NCI-H2107 treated with DMSO at 0.1 percent for 48 hours (cell line): ENCODE measurements at regions not wholly inside any gene's neighbourhood (a gene's known extent, or its start where the extent isn't known, plus 50 kb on each side); places are given as distances from the start of the nearest gene placed in this dataset.
"Not testable (repeated sequence)": the region's sequence is repeated elsewhere in the genome, so short reads cannot be mapped to it uniquely, and the experiment has no call there.

Experiments used
- DNase-seq: peaks from one replicate; lab custom pipeline; 2025; ENCODE audit not compliant: unreplicated experiment; lab: John Stamatoyannopoulos, UW

DNA sequence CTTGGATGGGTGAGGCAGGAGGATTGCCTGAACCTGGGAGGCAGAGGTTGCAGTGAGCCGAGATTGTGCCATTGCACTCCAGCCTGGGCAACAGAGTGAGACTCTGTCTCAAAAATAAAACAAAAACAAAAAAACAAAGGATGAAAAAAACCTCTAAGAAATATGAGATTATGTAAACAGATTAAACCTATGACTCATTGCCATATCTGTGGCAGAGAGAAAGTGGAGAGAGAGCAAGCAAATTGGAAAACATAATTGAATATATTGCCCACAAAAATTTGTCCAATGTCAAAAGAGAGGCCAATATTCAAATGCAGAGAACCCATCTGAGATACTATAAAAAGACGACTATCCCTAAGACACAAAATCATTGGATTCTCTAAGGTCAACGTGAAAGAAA lies 1106.0 kb downstream of the OTOL1 start:
- DNase-seq, result no peak

DNA sequence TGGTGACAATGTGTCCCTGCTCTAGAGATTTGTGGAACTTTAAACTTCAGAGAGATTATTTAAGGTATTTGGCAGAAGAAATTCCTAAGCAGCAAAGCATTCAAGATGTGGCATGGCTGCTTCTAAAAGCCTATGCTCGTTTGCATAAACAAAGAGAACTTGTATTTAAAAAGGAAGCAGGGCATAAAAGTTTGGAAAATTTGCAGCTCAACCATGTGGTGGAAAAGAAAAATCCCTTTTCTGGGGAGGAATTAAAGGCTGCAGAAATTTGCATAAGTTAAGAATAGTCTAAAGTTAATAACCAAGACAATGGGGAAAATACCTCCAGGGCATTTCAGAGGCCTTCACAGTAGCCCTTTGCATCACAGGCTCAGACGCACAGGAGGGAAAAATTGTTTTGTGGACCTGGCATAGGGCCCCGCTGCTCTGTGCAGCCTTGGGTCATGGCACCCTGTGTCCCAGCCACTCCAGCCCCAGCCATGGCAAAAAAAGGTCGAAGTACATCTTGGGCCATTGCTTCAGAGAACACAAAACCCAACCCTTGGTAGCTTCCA lies 1109.1 kb downstream of the OTOL1 start:
- no peak for DNase-seq

DNA sequence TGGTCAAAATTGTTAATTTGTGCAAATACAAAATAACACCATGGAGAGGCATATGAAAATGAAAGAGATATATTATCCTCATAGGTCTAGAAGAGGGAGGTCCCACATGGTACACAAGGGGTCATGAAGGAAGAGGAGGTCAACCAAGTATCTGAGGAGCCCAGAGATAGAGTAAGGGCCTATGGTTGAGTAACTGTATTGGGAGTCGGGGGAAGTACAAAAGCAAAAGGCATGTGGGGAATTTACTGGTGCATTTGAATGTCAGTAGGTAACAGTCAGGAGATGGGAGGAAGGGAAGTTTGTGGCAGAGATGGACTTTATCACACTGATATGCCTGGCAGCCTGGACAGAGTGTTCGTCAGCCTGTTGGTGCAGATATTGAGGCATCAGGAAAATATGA lies 1113.7 kb downstream of the OTOL1 start:
- DNase-seq, result no peak

DNA sequence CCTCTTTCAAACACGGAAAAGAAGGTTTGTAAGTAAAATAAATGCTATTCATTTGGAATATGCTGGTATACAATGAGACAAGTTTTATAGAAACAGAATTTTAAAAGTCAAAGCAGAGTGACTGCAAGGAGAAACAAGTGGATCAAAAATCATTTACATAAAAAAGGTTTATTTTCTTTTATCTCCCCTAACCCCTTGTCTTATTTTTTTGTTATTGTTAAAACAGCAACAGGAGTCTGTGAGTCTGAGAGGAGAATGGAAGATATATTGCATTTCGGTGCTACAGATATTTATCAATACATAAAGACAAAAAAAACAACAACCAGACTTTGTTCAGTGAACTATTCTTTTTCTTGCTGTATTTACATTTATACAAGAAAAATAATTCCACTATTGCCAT lies 1116.4 kb downstream of the OTOL1 start:
- no peak for DNase-seq

DNA sequence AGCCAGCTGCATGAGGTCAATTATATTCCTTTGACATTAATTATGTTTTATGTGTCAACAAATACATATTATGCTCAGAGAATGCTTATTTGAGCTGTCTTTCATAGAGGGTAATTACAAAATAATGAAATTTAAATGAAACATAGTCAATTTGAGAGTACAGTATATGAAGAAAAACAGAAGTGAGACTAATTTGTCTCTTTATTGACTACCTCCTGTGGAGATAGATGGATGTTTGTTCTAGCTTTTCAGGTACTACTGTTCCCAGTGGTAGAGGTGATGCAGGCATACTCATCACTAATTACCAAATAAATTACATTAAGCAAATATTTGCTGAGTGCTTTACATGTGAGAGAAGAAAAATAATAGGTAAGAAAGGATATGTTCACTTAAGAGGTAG lies 1129.6 kb downstream of the OTOL1 start:
- DNase-seq, result peak; percentile 7

DNA sequence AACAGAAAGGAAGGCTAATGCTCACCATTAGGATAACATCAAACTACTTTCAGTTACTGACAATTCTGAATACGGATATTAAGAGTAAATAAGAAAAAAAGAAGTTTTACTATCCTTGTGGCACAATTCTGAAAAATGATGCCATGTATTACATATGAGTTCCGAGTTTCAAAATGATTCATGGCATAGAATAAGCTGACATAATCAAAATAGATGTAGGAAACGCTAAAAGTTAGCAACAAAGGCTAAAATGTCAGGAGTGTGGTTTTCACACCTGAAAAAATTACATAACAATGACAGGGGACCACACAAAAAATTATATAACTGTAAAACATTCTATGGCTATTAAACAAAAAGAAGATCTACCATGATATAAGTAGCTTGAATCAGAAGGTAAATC lies 1131.9 kb downstream of the OTOL1 start:
- no peak for DNase-seq

DNA sequence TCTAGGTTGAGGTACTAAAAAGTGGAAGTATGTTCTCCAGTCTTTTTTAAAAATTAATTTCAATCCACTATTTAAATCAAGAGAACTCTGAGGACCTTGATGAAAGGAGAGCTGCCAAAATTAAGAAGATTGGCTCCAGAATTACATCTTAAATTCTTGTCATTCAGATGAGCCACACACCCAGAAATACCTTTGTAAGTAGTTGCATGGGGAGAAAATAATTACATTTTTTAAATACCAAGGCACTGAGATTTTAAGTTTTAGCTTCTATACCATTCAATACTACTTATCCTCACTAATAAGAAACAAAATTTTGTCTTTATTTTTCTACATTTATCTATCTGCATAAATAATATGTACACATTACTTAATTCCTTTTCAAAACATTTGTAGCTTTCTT lies 1132.8 kb downstream of the OTOL1 start:
- no peak for DNase-seq

DNA sequence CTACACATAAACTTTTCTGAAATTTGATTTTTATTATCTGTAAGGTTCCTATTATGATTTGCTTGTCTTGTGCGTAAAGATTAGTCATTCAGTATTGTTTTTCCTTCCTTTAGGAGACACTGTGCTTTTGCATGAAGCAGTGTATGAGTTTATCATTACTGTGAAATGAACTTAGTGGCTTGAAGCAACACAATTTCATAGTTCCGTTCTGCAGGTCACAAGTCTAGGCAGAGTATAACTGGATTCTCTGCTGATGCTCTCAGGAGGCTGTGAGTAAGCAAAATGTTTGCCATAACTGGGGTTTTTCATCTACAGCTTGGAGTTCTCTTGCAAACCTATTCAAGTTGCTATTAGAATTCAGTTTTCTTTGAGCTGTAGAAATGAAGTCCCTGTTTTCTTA lies 1136.1 kb downstream of the OTOL1 start:
- DNase-seq, result no peak

DNA sequence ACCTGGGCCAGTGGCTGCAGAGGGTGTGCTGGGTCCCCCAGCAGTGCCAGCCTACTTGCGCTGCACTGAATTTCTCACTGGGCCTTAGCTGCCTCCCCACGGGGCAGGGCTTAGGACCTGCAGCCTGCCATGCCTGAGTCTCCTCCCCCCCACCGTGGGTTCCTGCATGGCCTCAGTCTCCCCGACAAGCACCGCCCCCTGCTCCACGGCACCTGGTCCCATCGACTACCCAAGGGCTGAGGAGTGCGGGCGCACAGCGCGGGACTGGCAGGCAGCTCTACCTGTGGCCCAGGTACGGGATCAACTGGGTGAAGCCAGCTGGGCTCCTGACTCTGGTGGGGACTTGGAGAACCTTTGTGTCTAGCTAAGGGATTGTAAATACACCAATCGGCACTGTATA lies 1143.6 kb downstream of the OTOL1 start:
- not testable (repeated sequence) for DNase-seq

DNA sequence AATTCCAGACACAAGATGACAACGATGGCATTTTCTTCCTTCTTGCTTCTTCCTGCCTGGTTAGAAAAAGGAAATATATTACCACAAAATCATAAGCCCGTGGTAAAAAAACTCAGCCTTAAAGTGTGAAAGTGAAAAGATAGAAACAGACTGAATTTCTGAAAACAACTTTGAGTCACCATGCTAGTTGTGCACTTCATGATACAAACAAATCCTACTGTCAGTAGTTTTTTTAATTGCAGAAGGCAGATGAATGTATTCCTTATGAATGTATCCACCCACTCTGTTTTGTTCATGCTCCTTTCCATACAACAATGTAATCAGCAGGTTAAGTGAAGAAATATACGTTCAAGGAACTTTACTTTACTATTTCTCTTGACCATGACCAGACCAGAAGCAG lies 1144.7 kb downstream of the OTOL1 start:
- DNase-seq, result no peak

DNA sequence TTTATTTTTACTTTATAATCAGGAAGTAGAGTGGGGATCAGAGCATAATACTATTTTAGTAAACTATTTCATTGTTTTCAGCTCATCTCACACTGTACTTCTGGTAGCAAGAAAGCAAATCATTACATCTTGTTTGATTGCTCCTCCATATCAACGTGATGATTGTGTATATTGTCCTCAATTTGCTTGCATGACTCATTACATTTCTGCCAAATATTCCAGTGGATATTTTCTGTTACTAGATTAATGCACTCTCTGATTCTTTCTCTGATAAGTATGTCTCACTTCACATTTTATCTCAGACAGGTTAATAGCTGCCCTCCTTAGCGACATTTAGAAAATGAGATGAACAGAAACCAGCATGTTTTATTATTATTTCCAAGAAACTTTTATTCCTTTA lies 1145.3 kb downstream of the OTOL1 start:
- no peak for DNase-seq

DNA sequence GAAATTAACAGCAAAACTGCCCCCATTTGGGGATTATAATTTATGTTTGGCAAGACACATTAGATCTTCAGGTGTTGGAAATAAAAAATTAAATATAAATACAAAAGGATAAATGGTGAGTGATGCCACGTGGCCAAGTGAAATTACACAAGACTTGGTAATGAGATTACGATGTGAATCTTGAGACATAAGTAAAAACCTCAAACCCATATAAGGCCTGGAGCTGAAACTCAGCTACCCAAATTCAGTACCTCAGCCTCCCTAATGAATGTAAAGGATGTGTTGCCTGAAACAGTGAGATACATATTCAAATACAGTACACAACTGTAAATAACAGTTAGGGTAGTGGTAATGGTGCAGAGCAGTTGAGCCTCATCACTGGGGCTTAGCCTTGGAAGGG lies 1146.6 kb downstream of the OTOL1 start:
- DNase-seq, result no peak

DNA sequence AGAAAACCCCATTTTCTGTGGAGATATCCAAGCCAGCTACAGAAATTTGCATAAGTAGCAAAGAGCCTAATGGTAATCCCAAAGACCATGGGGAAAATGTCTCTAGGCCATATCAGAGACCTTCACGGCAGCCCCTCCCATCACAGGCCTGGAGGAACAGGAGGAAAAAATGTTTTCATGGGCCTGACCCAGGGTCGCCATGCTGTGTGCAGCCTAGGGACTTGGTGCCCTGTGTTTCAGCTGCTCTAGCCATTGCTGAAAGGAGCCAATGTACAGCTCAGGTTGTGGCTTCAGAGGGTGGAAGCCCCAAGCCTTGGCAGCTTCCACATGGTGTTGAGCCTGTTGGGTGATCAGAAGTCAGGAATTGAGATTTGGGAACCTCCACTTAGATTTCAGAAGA lies 1150.7 kb downstream of the OTOL1 start:
- DNase-seq, result no peak

DNA sequence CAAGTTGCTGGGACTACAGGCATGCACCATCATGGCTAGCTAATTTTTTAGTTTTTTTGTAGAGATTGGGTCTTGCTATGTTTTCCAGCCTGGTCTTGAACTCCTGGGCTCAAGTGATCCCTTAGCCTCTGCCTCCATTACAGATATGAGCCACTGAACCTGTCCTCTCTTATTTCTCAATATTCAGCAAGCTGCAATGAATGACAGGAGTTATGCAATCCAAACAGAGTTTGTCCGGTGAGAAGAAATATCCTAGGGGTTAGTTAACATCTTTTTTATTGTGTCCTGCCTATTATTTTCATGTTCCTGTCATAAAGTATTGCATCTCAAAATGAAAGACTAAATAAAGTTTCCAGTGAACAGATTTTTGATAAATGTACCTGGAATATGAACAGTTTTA lies 1161.4 kb downstream of the OTOL1 start:
- DNase-seq, result no peak

DNA sequence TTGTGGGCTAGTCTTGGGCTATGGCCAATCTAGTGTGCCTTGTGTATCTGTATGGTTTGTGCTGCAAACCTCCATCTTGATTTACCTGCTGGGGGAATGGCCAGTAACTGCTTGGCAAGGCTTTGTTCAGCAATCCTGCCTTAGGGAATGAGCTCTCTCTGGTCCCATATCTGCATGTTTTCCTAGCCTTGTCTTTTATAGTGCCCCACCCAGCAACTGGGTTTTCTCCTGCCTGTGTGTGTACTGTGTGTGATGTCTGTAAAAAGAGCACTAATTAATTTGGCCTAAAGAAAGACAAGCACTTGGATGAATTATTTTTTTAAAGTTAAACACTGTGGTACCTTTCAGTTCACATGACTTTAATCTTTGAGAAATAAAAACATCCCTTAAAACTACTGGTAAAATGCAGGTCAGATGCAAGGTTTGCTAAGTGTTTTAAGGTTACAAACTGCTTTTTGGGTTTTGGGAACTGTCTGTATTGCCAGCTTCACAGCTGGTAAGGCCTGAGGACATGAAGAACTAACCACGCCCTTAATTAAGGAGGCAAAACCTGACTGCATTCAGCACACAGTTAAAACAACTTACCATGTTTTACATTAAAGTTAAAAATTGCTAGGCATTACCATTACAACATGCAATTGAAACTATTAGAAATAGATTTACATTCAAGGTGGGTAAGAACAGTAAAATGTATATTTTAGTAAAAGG lies 1169.2 kb downstream of the OTOL1 start:
- DNase-seq, result no peak

DNA sequence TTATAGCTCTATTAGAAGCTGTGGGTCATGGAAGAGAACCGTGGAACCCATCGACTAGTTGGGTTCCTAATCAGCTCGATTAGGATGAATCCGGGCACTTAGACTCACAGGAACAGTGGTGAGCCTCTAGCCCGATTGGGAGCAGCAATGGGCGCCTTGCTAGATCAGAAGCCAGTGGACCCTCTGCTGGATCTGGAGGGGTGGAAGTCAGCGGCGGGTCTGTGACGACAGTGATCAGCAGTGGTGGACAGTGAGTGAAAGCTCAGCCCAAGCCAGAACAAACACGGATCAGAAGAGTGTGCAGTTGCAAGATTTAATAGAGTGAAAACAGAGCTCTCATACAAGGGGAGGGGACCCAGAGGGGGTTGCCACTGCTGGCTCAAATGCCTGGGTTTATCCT lies 1170.2 kb downstream of the OTOL1 start:
- no peak for DNase-seq

DNA sequence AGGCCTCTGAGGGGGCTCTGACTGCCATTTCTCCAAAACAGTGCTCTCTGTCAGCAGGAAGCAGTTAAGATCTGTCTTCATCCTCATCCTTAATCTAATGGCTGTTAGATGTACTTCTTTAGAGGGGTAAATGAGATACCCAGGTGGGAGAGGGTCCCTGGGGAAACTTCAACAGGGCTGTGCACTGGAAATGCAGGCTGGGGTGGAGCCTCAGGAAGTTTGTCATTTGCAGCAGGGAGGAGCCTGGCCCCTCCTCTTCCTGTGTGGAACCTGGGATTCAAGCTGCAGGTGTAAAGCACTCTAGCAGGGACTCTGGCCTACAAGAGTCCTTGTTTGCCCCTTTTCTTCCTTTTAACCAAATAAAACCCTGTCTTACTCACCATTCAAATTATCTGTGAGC lies 1173.6 kb downstream of the OTOL1 start:
- no peak for DNase-seq

DNA sequence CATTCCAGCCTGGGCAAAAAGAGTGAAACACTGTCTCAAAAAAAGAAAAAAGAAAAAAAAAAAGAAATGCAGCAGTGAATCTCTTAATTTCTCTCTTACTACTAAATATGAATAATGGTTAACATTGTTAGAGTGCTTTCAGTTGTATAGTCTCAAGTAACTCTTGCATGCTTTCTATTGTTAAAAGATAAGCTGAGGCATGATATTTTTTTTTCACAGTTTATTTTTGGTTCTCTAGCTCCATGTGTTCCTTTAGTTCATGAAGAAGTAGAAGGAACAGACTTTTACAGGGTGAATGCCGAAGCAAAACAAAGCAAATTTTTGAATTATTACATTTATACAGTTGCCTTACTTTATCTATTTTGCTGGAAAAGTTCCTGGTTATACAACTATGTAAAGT lies 1180.9 kb downstream of the OTOL1 start:
- DNase-seq, result no peak

DNA sequence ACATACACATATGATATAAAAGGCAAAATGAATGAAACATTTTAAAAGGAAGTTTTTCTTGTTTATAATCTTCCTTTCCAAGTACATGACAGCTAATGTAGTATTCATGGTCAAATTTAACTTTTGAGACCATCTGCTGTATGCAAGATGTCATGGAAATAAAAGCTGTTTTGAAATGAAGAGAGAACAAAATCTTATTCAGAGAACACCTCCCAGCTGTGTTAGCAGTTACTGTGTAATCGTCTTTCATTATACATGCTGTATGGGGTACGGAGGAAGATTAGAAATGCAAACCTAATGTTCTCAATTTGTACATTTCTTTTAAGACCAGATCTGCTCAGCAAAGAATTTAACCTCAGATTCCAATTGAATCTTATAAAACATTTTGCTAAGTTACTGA lies 1182.3 kb downstream of the OTOL1 start:
- DNase-seq, result peak; percentile 49

DNA sequence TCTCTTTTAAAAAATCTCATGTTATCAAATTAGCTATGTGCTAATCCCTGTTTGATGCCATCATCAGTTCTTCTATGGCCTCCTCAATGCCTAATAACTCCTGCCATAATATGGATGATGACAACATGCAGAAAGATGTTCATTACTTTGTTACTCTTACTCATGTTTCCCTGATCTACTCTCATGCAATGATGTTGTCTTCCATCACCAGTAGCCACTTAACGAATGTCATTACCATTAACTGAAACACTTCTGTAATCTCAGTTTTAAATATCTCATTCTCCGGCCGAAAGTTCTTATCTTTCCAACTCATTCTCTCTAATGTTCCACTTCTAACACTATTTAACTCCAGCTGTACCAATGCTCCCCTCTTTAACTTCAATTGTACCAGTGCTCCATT lies 1187.7 kb downstream of the OTOL1 start:
- no peak for DNase-seq

DNA sequence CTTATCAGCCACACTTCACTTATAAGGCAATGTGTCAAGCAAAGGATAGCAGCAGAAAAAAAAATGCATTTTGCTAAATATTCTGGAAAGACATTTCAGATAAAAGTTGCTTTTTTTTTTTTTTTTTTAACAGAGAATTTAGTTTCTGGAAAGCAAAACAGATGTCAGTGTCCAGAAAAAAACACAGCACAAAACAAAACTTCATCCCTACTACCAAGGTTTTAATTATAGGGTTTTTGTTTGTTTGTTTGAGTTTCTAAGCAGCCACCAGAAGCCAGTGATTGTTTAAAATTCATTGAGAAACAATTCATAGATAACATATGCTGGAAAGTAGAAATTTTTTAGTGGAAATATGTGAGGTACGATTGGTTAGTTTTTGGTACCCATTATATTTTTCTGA lies 1202.7 kb downstream of the OTOL1 start:
- DNase-seq, result no peak

DNA sequence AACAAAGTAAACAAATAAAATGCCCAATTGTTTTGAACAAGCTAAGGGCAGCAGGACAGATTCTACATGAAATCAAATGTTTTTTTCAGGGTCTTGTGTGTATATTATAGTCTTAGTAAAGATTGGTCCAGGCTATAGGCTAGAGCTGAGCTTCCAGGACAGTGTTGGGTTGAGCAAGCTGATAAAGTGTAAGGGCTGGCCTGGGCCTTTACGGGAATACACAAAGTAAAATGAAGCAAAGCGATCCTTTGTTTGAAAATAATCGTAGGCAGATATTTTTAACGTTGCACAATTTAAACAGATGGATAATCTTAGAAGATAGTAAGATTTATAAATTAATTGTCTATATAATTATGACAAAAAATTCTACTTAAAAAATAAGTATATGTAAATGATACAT lies 1204.6 kb downstream of the OTOL1 start:
- DNase-seq, result no peak

DNA sequence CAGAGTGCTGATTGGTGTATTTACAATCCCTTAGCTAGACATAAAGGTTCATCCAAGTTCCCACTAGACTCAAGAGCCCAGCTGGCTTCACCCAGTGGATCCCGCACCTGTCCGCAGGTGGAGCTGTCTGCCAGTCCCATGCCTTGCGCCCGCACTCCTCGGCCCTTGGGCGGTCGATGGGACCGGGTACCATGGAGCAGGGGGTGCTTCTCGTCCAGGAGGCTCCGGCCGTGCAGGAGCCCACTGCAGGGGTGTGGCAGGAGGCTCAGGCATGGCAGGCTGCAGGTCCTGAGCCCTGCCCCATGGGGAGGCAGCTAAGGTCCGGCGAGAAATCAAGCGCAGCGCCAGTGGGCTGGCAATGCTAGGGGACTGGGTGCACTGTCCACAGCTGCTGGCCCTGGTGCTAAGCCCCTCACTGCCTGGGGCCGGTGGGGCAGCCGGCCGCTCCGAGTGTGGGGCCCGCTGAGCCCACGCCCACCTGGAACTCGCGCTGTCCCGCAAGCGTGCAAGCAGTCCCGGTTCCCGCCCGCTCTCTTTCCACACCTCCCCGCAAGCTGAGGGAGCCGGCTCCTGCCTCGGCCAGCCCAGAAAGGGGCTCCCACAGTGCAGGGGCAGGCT lies 1206.3 kb downstream of the OTOL1 start:
- DNase-seq, result no peak
